ENCODE measurements at regions not wholly inside any gene's neighbourhood (a gene's known extent, or its start where the extent isn't known, plus 50 kb on each side); places are given as distances from the start of the nearest gene placed in this dataset.
A peak's percentile ranks its signal among the peaks of the same experiment; 100 is the strongest.
"Not testable (repeated sequence)": the region's sequence is repeated elsewhere in the genome, so short reads cannot be mapped to it uniquely, and the experiment has no call there.

DNA sequence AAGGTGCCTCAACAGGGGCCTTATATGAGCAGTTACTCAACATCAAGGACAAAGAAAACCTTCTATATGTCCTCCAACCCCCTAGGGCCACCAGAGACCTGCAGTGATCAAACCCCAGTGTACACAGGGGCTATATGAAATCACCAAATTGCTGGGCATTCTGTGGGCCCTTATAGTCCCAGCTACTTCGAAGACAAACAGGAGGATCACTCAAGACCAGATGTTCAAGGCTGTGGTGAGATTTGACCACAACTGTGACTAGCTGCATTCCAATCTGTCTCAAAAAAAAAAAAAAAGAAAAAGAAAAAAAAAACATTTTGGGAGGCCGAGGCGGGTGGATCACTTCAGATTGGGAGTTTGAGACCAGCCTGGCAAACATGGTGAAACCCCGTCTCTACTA, 51.0 kb upstream of the PRB2 start:
- DNase-seq, result no peak

DNA sequence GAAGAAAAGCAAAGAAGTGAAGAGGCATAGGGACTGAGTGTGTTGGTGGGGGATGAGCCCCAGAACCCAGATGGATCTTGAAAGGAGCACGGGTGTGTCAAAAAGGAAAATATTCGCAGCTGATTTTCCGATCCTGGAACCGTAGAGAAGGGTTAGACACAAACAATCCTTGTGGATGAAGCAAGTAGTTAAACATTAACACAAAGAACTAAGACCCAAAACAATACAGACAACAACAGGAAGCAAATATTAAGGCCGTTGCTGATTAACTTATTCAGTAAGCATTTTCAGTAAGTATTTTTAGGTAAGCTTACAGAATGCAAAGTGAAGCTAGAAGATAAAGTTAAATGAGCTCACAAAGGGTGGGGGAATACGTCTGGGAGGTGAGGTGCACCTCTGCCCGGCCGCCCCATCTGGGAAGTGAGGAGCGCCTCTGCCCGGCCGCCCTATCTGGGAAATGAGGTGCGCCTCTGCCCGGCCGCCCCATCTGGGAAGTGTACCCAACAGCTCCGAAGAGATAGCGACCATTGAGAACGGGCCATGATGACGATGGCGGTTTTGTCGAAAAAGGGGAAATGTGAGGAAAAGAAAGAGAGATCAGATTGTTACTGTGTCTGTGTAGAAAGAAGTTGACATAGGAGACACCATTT, 62.8 kb upstream of the PRB2 start:
- no peak for DNase-seq

DNA sequence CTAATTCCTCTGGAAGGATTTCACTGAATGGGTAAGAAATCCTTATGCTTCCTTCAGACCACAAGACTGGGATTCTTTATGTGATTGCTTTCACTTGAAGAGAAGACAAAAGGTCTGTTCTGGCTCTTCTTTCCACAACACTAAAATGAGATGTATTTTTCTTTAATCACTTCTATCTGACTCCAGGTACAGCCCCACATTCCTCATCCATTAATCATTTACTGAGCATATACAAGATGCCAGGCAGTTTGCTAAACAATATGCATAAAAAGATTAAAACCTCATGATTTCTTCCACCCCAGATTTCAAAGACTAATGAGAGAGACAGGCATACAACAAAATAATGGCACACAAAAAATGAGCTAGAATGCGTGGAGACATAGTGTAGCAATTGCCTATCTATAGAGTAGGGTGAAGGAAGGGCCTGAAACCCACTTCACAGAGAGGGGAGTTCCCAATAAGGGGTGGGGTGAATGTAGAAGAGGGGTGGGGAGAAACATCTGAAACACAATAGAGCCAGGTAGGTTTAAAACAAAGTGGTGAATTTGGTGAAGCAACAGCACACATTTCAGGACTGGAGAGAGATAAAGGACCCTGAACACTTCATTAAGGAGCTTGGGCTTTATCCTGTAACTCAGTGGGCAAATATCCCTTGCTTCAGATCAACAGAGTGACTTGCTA, 65.1 kb upstream of the PRB2 start:
- no peak for DNase-seq

DNA sequence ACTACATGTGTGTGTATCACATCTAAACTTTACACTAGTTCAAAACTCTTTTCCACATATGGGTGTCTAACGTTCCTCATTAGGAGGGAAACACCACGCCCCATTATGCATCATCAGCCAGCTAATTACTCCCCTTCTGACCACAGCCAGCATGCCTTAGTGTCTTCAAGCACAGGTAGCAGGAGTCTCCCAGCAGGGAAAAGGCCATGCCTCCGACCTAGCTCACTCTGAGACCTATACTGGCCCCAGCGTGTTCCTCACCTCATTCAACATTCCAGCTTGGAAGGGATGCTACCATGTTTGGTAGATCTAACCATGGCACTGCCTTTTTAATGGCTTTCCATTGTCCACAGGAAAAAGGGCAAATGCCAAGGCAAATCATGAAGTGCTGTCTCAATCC, 66.1 kb upstream of the PRB2 start:
- DNase-seq, result no peak

DNA sequence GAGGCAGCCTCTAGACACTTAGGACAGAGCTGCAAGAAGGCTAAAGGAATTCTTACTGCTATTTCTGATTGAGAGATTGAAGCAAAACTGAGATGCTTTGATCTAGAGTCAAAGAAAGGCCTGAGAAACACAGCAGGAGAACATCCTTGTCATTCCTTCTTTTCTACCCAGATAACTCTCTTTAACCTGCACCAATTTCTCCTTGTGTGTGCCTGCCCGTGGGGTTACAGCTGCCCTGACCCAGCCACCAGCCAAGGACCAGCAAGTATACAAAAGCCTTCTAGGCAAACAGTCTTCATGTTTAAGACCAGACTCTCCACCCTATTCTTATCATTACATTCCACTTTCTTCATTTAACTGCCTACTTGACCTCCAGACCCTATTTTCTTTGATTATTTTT, 81.7 kb upstream of the PRB2 start:
- DNase-seq, result no peak

DNA sequence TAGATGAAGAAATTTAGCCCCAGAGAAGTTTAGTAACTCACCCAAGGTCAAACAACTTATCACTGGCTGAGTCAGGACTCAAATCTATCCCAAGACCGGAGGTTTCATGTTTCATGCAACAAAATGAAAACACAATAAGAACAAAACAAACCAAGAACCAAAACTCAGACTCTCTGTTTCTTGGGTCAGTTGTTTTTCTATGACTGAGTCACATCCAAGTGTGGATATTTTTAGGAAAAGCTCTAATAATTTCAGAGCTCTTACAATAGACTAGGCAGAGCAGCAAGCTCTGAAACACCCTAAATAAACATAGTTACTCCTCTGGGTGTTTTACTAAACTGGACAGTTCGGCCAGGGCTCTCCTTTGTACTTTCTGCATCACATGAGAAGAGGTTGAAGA, 87.6 kb upstream of the PRB2 start:
- no peak for DNase-seq

DNA sequence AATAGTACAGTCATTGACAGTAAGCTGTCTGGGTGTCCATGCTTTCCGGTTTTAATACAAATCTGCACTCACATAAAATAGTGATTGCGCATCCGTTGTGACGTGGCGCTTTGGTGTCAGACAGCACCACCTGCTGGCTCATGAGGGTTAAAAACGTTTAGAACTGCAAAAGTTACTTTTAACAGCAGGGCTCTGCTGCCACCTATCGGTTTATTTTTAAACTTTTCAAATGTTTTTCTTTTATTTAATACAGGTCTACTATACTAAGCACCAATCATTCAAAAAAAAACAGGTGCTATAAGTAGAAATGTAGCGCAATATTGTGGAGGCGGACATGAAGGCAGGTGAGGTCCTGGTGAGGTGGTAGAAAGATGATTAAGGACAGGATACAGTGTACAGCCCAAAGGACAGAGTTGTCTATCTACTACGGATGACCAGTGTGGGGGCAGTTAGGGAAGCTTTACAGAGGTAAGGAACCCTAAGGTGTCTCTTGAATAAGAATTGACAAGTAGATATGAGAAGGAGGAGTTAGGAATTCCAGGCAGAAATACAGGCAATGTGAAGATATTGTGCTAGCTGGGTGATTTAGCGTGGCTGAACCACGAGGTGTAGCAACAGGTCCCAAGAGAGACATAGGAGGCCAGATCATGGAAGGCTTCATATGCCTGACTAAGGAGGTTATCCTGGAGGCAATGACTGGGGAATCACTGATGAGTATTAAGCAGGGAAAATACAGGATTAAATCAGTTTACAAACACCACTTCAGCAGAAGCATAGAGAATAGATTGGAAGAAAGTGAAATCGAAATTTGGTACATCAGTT, 91.5 kb upstream of the PRB2 start:
- DNase-seq, result peak in 42 of 56 donors; percentile 5 to 85 (median 42)

DNA sequence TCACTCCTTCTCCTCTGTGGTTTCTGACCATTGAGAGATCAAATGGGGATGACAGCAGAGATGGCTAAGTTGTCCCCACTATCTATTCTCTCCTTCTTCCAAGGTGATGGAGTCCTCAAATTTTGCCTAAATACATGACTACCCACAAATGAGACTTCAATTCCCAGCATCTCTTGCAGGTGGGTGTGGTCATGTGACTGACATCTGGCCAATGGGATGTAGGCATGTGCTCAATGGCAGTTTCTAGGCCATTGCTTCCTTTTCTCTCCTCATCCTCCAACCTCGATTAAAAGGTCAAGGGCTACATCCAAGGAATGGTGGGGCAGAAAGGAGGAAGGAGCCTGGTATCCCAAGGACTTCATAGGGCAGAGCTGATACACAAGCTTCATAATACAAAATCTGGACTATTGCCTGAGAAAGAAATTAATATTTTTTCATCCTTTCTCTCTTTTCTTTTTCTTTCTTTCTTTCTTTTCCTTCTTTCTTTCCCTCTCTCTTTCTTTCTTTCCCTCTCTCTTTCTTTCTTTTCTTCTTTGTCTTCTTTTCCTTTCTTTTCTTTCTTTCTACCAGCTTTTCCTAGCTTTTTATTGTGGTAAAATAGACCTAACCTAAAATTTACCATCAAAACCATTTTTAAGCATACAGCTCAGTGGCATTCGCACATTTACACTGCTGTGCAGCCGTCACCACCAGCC, 100.9 kb upstream of the PRB2 start:
- DNase-seq, result no peak

DNA sequence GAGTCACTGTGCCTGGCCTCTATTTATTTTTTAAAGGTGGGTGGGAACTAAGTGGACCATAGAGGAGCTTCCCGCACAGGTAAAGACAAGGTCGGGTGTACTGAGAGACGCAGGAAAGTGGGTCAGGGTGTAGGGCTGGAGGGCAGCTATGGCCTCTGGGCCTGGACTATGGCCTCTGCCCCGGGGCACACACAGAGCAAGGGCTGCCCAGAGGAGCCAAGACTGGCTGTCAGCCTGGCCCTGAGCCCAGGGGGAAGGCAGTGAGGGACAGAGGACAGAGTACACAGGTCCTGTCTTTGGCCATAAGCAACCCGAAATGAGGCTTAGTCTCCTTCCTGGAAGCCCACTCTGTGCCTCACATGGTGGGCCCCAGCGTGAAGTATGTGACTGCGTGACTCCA, 102.1 kb upstream of the PRB2 start:
- no peak for DNase-seq

DNA sequence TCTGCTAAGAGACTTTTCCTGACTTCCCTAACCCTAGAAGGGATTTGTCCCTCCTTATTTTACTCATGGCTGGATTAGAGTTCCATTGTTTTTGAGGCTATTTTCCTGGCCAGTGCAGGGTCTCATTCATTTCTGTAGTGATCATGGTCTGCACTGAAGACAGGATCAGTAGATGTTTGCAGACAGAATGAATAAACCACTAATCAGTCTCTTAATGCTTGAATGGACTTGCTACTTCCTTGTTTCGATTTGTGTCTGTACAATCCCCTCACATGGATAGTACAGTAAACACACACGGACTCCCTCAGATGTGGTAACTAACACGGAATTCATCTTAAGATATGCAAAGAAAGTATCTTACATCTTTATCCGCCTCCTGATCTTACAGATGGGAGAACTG, 102.6 kb upstream of the PRB2 start:
- no peak for DNase-seq

DNA sequence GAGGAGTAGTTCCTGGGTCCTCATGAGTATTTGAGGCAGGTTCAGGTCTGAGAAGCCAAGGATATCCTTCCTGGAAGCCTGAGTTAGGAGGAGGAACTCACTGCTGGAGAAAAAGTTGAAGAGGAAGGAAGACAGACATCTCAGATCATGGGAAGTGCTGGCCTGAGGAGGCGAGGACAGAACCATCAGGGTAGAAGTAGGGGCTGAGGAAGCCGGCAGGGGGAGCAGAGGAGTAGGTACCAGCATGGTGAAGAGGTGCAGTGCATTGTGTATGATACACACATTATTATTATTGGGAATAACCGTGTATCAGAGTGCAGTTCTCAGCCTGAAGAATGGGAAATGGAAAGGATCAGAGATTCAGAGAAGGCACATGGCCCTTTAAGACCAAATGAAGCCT, 103.2 kb upstream of the PRB2 start:
- not testable (repeated sequence) for DNase-seq

DNA sequence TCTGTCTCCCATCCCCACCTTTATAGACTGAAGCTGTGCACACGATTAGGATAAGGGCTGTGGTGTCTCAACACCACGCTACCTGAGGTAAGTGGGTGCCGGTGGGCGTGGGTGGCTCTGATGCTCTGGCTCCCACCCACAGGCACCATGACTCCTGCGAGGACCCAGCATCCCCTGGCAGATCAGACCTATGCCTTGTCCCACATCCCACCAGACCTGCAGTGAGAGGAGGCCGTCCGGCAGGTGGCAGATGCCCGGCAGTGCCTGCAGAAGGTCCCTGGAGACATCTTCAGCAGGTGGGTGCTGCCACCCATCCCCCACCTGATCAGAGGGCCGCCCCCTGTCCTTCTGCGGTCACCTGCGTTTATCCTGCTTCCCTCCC, 104.4 kb upstream of the PRB2 start:
- peak in 7 of 56 donors; percentile 5 to 32 (median 20) for DNase-seq

DNA sequence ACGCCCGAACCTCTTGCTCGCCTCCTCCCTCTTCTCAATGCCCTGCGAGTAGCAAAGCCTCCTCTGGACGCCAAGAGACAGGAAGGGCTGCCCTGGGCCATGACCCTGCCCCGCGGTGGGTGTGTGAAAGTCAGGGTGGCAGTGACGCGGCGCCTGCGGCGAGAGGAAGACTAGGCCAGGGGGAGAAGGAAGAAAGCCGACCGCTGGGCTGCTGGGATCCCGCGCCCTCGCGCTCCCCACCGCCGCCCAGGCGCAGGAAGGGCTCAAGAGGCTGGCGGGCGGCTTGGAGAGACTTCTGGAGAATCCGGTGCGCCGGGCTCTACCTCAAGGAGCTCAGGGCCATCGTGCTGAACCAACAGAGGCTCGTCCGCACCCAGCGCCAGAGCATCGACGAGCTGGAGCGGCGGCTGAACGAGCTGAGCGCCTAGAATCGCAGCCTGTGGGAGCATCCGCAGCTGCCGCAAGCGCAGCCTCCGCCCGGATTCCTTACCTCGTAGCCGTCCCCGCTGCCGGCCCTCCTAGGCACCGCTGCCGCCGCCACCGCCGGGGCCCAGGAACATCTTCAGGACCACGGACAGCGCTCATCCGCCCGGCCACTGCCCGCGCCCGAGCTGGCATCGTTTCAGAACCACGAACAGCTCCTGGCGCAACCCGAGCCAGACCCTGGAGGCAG, 105.0 kb upstream of the PRB2 start:
- DNase-seq, result peak in 50 of 56 donors; percentile 12 to 80 (median 55)

DNA sequence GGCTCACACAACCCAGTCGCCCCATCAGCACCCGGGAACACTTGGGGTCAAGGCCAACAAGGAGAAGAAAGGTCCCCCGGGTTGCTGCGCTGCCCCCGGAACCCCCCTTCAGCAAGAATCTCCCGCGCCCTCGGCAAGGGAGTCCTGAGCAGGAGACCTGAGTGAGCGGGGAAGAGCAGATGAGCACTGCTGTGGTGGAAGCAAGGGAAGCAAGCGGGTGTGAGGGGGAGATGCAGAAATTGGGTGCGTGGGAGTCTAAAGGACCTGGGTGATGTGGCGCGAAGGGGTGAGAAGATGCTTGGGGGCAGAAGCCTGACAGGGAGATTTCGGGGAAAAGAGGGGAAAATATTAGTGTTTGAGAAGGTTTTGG, 105.5 kb upstream of the PRB2 start:
- DNase-seq, result no peak

DNA sequence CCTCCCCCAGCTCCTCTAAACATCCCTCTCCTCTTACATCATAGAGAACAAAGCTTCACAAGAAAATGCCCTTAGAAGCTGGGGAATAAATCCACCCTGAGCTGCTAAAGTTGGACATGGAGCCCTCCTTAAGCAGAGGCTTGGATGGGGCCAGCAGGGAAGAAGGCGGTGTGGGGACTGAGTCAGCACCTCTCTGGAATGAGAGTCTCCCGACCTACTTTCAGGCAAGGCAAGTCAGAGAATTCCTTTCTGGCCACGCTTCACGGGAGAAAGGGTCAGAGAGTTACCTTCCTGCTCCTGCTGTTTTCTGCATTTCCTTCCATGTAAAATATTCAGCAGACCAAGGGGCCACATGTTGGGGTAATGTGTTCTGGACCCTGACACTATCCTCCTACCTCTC, 113.3 kb upstream of the PRB2 start:
- DNase-seq, result no peak

DNA sequence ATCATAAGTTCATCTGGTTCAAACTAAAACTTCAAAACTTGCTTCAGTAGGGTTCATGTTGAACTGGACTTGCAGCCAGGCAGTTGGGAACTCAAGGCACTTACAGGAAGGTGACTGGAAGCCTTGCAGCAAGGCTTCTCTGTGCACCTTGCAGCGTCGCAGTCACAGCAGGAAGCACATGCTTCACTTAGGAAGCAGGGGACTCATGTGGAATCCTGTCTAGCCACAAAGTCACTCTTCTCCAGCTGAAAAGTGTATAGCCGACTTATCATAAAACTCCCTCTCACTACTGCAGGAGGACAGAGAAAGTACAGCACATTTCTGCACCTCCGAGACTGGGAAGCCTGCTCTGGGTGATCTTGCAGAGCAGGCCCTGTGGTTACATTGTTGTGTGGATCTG, 114.0 kb upstream of the PRB2 start:
- DNase-seq, result no peak

DNA sequence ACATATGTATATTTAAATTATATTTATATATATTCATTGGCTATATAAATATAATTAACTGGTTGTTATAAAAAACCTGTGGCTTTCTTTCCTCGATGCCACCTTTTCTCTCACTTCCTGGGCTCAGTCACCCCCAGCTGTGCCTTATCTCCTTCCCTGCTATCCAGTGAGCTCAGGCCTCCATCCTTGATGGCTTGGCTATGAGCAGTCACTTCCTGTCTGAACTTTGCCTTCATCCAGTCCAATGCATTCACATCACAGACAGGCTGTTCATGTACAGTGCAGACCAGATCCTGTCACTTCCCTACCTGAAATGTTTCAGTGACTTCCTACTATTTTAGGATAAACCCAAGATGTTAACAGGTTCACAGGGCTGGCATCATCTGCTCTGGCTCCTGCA, 115.3 kb upstream of the PRB2 start:
- DNase-seq, result no peak

DNA sequence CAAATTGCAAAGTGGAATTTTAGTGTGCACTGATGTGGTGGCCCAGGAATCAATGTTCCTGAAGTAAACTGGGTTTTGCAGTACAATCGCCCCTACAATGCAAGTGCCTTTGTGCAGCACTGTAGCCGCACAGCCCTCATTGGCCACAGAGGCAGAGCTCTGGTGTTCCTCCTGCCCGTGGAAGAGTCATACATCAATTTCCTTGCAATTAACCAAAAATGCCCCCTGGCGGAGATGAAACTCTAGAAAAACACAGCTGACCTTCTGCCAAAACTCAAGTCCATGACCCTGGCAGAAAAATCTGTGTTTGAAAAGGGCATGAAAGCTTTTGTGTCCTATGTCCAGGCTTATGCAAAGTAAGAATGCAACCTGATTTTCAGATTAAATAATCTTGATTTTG, 117.9 kb upstream of the PRB2 start:
- no peak for DNase-seq

DNA sequence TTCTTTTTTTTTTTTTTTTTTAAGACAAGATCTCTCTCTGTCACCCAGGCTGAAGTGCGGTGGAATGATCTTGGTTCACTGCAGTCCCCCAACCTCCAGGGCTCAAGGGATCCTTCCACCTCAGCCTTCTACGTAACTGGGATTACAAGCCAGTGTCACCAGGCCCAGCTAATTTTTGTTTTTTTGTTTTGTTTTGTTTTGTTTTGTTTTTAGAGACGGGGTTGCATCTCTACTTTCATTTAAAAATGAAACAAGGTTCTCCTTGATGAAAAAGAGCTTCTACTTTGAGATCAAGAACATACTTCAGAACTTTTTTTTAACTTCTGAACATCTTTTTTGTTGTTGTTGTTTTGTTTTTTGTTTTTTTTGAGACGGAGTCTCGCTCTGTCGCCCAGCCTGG, 121.7 kb upstream of the PRB2 start:
- no peak for DNase-seq

DNA sequence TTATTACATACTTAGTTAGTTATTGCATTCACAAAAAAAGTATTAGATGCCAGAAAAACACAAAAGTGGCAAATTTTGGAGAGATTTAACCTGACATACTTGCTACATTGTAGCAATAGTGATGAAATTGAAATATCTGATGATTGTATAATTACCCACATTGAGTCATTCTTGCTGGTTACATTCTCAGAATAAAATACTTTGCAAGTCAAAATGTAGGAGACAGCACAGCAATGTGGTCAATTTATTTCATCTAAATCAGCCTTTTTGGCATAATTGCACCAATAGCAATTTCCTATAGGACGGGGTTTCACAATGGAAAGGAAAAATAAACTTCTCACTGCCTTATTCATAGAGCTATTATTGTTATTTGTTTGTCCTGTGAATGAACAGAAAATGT, 125.0 kb upstream of the ETV6 start:
- no peak for DNase-seq

DNA sequence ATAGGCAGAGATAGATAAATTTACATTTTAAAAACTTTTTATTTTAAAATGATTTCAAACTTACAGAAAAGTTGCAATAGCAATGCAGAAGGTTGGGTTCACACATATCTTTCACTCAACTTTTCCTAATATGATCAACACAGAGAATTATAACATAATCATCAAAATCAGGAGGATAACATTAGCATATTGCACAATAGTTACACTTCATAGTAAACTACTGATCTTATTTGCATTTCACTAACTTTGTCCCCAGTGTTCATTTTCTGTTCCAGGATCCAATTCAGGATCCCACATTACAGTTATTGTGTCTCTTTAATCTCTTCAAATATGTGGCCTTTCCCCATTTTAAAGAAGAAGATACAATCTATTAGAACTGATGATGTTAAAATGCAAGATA, 115.4 kb upstream of the ETV6 start:
- no peak for DNase-seq

DNA sequence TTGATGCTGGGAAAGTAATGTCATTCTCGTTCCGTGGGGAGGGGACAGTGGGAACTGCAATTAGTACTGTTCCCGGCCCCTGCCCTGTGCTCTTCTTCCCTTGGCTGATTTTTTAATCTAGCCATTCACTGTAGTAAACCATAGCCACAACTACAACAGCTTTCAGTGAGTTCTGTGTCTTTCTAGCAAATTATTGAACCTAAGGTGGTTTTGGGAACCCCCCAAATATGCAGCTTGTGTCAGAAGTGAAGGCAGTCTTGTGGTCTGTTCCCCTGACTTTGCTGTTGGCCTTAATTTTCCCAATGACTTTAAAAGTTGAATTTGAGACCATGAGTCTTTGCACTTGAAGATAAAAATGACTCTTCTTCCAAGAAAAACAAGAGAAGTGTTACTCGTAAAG, 114.3 kb upstream of the ETV6 start:
- DNase-seq, result no peak
